Stimulated activated naive CD4-positive, alpha-beta T cell (primary cell): ENCODE measurements at regions not wholly inside any gene's neighbourhood (a gene's known extent, or its start where the extent isn't known, plus 50 kb on each side); places are given as distances from the start of the nearest gene placed in this dataset.

Source experiments
- DNase-seq, 6 experiments: peaks; one replicate each; lab custom pipeline; 2025; lab: John Stamatoyannopoulos, UW

DNA sequence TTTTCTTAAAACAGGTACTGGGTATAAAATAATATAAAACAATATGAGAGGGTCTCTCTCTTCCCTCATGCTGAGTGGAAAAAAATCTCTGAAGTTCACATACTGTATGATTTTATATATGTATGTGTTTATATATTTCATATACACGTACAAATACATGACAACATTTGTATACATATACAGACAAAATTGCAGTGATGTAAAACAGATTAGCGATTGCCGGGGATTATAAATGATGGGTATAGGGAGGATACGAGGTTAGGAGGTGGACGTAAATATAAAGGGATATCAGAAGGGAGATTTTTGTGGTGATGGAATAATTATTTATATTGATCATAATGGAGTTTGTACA lies 194.8 kb upstream of the PRSS16 start:
- no peak for DNase-seq

DNA sequence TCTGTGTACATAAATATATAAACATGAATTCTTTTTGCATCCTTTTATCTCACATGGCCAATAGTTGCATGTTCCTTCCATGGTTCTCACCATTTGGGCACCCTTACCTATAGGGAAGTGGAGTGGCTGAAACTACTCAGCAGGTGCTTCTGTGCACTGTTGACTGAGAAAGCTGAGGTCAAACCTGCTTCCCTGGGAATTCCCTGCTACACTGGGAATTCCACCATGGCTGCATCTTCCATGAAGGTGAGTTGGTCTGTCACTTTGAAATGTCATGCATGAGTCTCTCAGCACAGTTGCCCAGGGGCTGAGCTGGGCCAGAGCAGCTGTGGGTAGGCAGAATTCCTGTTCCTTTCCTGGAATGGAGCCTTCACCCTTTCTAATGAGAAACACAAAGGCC lies 193.8 kb upstream of the PRSS16 start:
- DNase-seq: no peak

- DNase-seq: no peak
Observed at GRCh38 chr6:27056615-27057014, 190.9 kb upstream of the PRSS16 start.

GRCh38 chr6:27059621-27060425 lies 187.7 kb upstream of the PRSS16 start:
- DNase-seq: no peak

DNA sequence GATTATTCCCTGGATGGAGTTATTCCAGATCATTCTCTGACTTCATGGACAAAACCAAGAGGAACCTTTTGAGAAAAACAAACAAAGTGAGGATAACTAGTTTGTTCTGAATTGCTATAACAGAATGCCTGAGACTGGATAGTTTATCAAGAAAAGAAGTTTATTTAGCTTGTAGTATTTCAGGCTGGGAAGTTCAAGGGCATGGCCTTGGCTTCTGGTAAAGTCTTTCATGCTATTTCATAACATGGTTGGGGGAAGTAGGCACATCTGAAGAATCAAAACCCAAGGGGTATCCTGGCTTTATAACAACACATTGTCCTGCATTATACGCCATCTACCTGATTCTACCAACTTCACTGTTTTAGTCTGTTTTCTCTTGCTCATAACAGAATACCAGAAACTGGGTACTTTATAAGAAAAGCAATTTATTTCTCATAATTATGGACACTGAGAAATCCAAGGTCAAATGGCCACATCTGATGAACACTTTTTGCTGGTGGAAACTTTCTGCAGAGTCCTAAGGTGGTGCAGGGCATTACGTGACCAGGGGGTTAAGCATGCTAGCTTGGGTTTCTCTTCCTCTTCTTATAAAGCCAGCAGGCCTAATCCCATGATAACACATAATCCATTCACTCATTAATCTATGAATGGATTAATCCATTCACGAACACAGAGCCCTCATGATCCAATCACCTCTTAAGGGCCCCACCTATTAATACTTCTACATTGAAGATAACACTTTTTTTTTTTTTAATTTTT lies 186.1 kb upstream of the PRSS16 start:
- DNase-seq: no peak

DNA sequence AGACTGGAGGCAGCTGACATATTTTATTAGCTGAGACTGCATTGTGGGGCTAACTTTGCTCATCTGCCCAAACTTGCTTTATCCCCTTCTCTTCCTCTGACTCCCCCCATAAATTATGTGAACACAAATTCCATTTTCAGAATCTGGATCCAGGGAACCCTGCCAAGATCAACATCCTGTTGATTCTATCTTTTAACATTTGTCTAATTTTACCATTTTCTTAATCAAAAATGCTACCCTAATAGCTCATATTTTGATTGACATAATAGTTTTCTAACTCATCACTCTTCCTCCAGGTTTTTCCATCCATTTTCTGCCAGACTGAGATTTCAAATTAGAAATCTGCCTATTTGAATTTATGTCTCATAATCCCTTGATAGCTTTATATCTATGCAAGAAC lies 184.7 kb upstream of the PRSS16 start:
- no peak for DNase-seq

DNA sequence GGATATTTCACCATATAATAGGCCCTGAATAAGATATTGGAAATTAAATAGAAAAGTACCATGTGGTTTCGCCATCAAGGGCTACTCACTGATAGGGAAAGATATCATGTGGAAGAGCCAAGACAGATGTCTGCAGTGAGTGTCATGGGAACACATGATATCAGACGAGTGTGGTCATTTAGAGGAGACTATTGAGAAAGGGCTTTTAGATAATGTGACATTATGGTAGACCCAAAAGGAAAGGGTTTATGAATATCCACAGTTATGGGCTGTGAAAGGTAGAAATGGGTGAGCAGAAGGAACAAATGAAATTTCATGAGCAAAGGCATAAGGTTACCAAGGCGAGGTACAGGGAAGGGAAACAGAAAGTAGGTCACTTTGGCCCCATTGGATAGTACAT lies 182.3 kb upstream of the PRSS16 start:
- DNase-seq: no peak

DNA sequence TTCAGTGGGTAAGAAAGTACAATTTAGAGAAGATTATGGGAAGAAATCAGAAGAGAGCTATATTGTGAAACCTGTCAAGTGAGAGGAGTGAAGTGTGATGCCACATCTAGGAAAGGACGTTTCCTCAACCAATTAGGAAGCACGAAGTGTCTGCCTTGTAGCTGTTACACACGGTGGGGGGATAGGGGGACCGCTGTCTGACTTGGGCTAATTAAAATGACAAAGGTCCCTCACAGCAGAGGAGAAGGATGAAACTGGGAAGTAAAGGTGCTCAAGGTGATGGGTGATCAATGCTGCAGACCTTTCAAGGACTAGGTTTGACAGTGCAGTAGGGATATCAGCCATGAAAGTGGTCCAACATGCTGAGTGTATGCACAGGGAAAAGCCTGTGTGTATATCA lies 181.1 kb upstream of the PRSS16 start:
- no peak for DNase-seq

GRCh38 chr6:27066802-27067201 lies 180.7 kb upstream of the PRSS16 start:
- no peak for DNase-seq

- no peak for DNase-seq
Observed at GRCh38 chr6:27073441-27073840, 174.1 kb upstream of the PRSS16 start.

- DNase-seq: no peak
Observed at GRCh38 chr6:27076116-27076515, 171.4 kb upstream of the PRSS16 start.

DNA sequence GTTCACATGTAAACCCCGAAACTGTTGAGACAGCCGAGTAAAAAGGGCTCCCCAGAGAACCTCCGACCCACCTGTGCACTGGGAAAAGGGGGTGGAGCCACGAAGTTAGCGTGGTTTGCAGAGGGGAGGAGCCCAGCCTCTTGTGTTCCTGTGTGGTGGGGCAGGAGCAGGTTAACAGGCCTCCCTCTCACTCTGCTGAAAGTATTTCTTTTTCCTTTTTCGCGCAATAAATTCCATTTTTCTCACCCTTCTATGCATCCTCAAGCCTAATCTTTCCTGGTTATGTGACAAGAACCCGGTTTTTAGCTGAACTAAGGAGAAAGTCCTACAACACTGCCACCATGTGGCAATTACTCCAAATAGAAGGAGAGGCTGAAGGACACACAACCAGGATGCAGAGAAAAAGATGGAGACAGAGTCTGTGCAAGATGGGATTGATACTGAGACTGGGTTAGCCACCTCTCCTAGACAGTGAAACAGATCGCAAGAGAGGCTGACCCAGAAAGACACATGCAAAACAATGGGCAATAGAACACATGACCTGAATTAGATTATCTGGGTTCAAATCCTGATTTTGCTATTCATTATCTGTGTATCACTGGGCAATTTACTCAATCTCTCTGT lies 168.7 kb upstream of the PRSS16 start:
- peak in 4 of 6 experiments; percentile 14 to 46 (median 42) for DNase-seq

DNA sequence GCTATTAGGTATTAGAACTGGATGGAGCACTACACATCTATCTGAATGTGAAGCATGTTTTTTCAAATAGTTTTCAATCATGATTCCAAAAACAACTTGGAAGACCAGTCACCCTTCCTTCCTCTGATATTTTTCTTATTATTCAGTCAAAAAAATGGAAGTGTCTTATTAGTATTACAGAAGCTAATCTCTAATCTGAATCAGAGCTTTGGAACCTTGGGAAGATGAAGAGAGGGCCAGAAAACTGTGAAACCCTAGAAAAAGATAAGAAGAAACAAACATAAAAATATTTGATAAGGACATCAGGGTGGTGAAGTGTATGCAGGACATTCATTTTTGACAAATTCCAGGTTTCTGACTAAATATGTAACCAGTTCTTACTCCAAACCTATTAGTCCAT lies 166.3 kb upstream of the PRSS16 start:
- DNase-seq: no peak

DNA sequence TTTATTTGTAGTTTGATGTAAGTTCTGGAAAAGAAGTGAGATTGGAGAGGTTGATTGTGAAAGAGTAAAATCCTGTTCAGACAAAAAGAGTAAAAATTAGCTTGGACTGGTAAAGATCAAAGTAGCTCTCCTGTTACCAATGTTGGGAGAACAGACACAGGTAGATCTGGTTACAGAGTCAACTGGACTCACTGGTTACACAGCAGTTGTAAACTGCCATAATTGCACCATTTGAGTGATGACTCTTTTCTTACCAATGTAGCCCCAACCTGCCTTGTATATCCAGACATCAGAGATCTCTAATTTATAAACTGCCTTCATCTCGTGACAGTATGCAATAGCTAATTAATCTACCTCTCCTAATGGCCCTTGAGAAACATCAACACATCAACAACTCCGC lies 165.6 kb upstream of the PRSS16 start:
- no peak for DNase-seq

DNA sequence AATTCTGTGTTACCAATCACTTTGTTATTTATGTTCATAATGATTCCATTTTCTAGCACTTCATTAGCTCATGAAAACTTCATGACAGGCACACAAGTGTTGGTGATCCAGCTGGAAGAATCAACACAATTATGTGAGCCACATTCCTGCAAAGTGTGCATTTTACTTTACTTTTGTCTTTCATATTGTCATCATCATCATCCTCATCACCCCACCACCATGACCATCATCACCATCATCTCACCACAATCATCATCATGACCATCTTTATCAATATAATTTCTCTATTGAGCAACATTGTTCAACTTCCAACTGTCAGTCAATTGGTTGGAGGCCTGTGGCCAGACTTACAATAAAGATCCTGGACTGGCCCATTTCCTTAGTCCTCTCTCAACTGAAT lies 159.4 kb upstream of the PRSS16 start:
- DNase-seq: no peak

DNA sequence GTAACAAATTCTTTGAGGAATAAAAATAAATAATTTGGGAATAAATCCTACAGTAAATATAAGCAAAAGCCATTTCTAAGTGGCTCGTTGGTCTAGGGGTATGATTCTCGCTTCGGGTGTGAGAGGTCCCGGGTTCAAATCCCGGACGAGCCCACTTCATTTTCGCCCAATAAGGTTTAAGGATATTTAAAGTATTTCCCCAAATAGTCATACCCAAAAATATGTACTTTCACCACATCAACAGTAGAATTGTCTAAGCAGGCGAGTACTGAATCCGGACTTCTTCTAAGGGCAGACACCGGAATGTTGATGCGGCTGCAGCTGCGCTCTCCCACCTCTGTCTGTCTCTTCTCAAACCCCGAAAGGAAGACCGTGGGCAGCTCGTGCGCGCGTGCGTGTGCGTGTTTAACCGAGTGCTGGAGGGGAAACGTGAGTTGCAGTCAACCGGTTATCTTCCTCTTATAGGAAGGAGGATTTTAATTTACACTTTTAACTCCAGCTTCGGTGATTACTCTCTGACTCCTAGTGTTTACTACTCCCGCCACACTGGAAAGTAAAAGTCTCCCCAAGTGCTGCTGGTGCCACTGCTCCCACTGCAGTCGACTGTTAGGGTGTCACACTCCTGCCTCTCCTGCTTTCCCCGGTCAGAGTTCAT lies 155.7 kb upstream of the PRSS16 start:
- DNase-seq: peak in 1 of 6 experiments; percentile 4

GRCh38 chr6:27092316-27092692 lies 155.2 kb upstream of the PRSS16 start:
- no peak for DNase-seq

- no peak for DNase-seq
Observed at GRCh38 chr6:27095914-27096313, 151.6 kb upstream of the PRSS16 start.

GRCh38 chr6:27096834-27097511 lies 150.5 kb upstream of the PRSS16 start:
- DNase-seq: no peak

GRCh38 chr6:27098956-27099355 lies 148.5 kb upstream of the PRSS16 start:
- no peak for DNase-seq

GRCh38 chr6:27100921-27101320 lies 146.6 kb upstream of the PRSS16 start:
- DNase-seq: no peak

GRCh38 chr6:27101824-27102223 lies 145.7 kb upstream of the PRSS16 start:
- DNase-seq: no peak
